Skeletal muscle satellite cell (primary cell): ENCODE measurements at regions not wholly inside any gene's neighbourhood (a gene's known extent, or its start where the extent isn't known, plus 50 kb on each side); places are given as distances from the start of the nearest gene placed in this dataset.
A peak's percentile ranks its signal among the peaks of the same experiment; 100 is the strongest.
"Not testable (repeated sequence)": the region's sequence is repeated elsewhere in the genome, so short reads cannot be mapped to it uniquely, and the experiment has no call there.

Source experiments
- H3K27me3 ChIP-seq: 2 replicates; pipeline ENCODE4 v1.7.0; 2013; ENCODE audit warnings: low read length; ENCODE audit not compliant: control insufficient read depth, insufficient read depth
- H3K36me3 ChIP-seq: 2 replicates; pipeline ENCODE4 v1.7.0; 2013; ENCODE audit warnings: mild to moderate bottlenecking, control low read depth, low read length; ENCODE audit not compliant: insufficient read depth
- H3K4me1 ChIP-seq: 2 replicates; pipeline ENCODE4 v1.7.0; 2013; ENCODE audit warnings: low read length; ENCODE audit not compliant: control insufficient read depth, insufficient read depth
- H3K4me2 ChIP-seq: 2 replicates; pipeline ENCODE4 v1.7.0; 2013; ENCODE audit warnings: mild to moderate bottlenecking, low read length
- H3K4me3 ChIP-seq: 2 replicates; pipeline ENCODE4 v1.7.0; 2013; ENCODE audit warnings: low read length
- H3K9ac ChIP-seq: 2 replicates; pipeline ENCODE4 v1.7.0; 2013; ENCODE audit warnings: mild to moderate bottlenecking, low read depth, low read length, moderate library complexity
- H3K9me3 ChIP-seq: replicated peaks from 2 replicates; pipeline ENCODE4 v1.7.0; 2013; ENCODE audit warnings: mild to moderate bottlenecking, control low read depth, low read length

- H3K4me2 ChIP-seq, result no peak overlapping the region
- H3K4me1 ChIP-seq, result peaks cover 7% of the 10 kb centered on the region
- H3K36me3 ChIP-seq, result no peaks in the 10 kb centered on the region
- peaks cover 3% of the 10 kb centered on the region for H3K27me3 ChIP-seq
- H3K4me3 ChIP-seq, result no peak overlapping the region
- no peaks in the 10 kb centered on the region for H3K9me3 ChIP-seq
- no peak overlapping the region for H3K9ac ChIP-seq
Observed at GRCh38 chr2:190742431-190742830, 93.5 kb downstream of the NAB1 start.

- Histone ChIP-seq H3K9ac (no peak overlapping the region), H3K27me3 (peaks cover under 1% of the 10 kb centered on the region), H3K36me3 (no peaks in the 10 kb centered on the region), H3K4me3 (no peak overlapping the region), H3K4me1 (peaks cover 7% of the 10 kb centered on the region), H3K4me2 (no peak overlapping the region), H3K9me3 (no peaks in the 10 kb centered on the region)
Observed at GRCh38 chr2:190744041-190744440, 95.2 kb downstream of the NAB1 start.

GRCh38 chr2:190746971-190747761 is 98.3 kb downstream of the NAB1 start:
- H3K9me3 ChIP-seq, result no peaks in the 10 kb centered on the region
- H3K4me1 ChIP-seq, result peaks cover 7% of the 10 kb centered on the region
- H3K4me3 ChIP-seq, result no peak overlapping the region
- no peak overlapping the region for H3K4me2 ChIP-seq
- H3K27me3 ChIP-seq, result no peaks in the 10 kb centered on the region
- no peaks in the 10 kb centered on the region for H3K36me3 ChIP-seq
- no peak overlapping the region for H3K9ac ChIP-seq

- Histone ChIP-seq H3K36me3 (no peaks in the 10 kb centered on the region), H3K27me3 (no peaks in the 10 kb centered on the region), H3K4me1 (peaks cover 7% of the 10 kb centered on the region), H3K9ac (no peak overlapping the region), H3K4me3 (no peak overlapping the region), H3K9me3 (no peaks in the 10 kb centered on the region), H3K4me2 (no peak overlapping the region)
Observed at GRCh38 chr2:190748966-190749365, 100.1 kb downstream of the NAB1 start.

GRCh38 chr2:190755772-190756415 is 107.0 kb downstream of the NAB1 start:
- no peaks in the 10 kb centered on the region for H3K36me3 ChIP-seq
- no peaks in the 10 kb centered on the region for H3K9me3 ChIP-seq
- H3K4me1 ChIP-seq, result peaks cover 4% of the 10 kb centered on the region
- no peak overlapping the region for H3K9ac ChIP-seq
- H3K27me3 ChIP-seq, result no peaks in the 10 kb centered on the region
- H3K4me3 ChIP-seq, result no peak overlapping the region
- no peak overlapping the region for H3K4me2 ChIP-seq

GRCh38 chr2:190759749-190760213 is 110.9 kb downstream of the NAB1 start:
- H3K4me2 ChIP-seq, result peak overlapping the region; percentile 16
- no peaks in the 10 kb centered on the region for H3K36me3 ChIP-seq
- no peak overlapping the region for H3K9ac ChIP-seq
- H3K4me3 ChIP-seq, result no peak overlapping the region
- no peaks in the 10 kb centered on the region for H3K27me3 ChIP-seq
- H3K9me3 ChIP-seq, result no peaks in the 10 kb centered on the region
- H3K4me1 ChIP-seq, result peaks cover 19% of the 10 kb centered on the region

GRCh38 chr2:190760353-190761150 is 111.7 kb downstream of the NAB1 start:
- not testable (repeated sequence) for H3K36me3 ChIP-seq, H3K4me2 ChIP-seq, H3K27me3 ChIP-seq, H3K9ac ChIP-seq, H3K9me3 ChIP-seq, H3K4me3 ChIP-seq
- peaks cover 22% of the 10 kb centered on the region for H3K4me1 ChIP-seq

GRCh38 chr2:190761216-190761615 is 112.3 kb downstream of the NAB1 start:
- not testable (repeated sequence) for H3K9me3 ChIP-seq, H3K9ac ChIP-seq, H3K4me2 ChIP-seq, H3K4me3 ChIP-seq, H3K36me3 ChIP-seq, H3K27me3 ChIP-seq
- peaks cover 24% of the 10 kb centered on the region for H3K4me1 ChIP-seq

- Histone ChIP-seq H3K4me1 (peaks cover 24% of the 10 kb centered on the region), H3K4me2 (no peak overlapping the region), H3K9ac (no peak overlapping the region), H3K27me3 (no peaks in the 10 kb centered on the region), H3K9me3 (no peaks in the 10 kb centered on the region), H3K36me3 (no peaks in the 10 kb centered on the region), H3K4me3 (no peak overlapping the region)
Observed at GRCh38 chr2:190762566-190762965, 113.7 kb downstream of the NAB1 start.

- Histone ChIP-seq H3K4me2 (no peak overlapping the region), H3K4me3 (no peak overlapping the region), H3K4me1 (peaks cover 24% of the 10 kb centered on the region), H3K27me3 (no peaks in the 10 kb centered on the region), H3K9me3 (no peaks in the 10 kb centered on the region), H3K9ac (no peak overlapping the region), H3K36me3 (no peaks in the 10 kb centered on the region)
Observed at GRCh38 chr2:190763100-190763499, 114.2 kb downstream of the NAB1 start.

- Histone ChIP-seq H3K9ac (no peak overlapping the region), H3K4me3 (no peak overlapping the region), H3K36me3 (no peaks in the 10 kb centered on the region), H3K4me1 (peaks cover 24% of the 10 kb centered on the region), H3K4me2 (peak overlapping the region; percentile 8), H3K9me3 (no peaks in the 10 kb centered on the region), H3K27me3 (no peaks in the 10 kb centered on the region)
Observed at GRCh38 chr2:190763901-190764514, 115.1 kb downstream of the NAB1 start.
